GM12878 (cell line): ENCODE measurements at regions not wholly inside any gene's neighbourhood (a gene's known extent, or its start where the extent isn't known, plus 50 kb on each side); places are given as distances from the start of the nearest gene placed in this dataset.

ENCODE experiments used
- ATAC-seq: fragments of 200-7000 bp; cut with Tn5 transposase; 3 replicates; pipeline ENCODE4 v1.9.1; 2020; ENCODE audit warnings: mild to moderate bottlenecking, moderate library complexity
- BruUV-seq: library from RNA; stranded (reverse); fragments of 400-500 nt; replicated peaks from 2 replicates; lab custom pipeline; 2021; lab: Mats Ljungman, UMichigan
- CTCF ChIA-PET: fragments of 300-600 bp; sonication (Branson Sonifier 250); formaldehyde crosslinking; extraction: SDS; loops from one replicate; lab custom pipeline; 2021; ENCODE audit warnings: inconsistent platforms; lab: Yijun Ruan, JAX
- POLR2A ChIA-PET: fragments of 350-600 bp; formaldehyde crosslinking; extraction: SDS; loops from one replicate; lab custom pipeline; 2021; ENCODE audit warnings: inconsistent platforms; lab: Charles Lee
- RAD21 ChIA-PET: fragments of 300-600 bp; sonication (Branson Sonifier 250); formaldehyde crosslinking; loops from one replicate; lab custom pipeline; 2023; ENCODE audit warnings: antibody characterized with exemption; ENCODE audit not compliant: unreplicated experiment; lab: Charles Lee
- SMC1A ChIA-PET: fragments of 300-600 bp; sonication (Branson Sonifier 250); formaldehyde crosslinking; loops from one replicate; lab custom pipeline; 2023; ENCODE audit not compliant: unreplicated experiment, uncharacterized antibody; lab: Charles Lee
- DNase-seq: peaks from one replicate; pipeline ENCODE4 v3.0.0-alpha.2; 2011; ENCODE audit warnings: low read depth, low spot score
- FAIRE-seq: peaks from 3 replicates; lab custom pipeline; 2011; peaks lifted over from hg19 to GRCh38; lab: Jason Lieb, UNC
- H2AFZ ChIP-seq: 2 replicates; pipeline ENCODE4 v1.6.0; 2011; ENCODE audit warnings: low read depth, low read length, control low read depth; ENCODE audit not compliant: control insufficient read depth
- H3K27ac ChIP-seq: 2 replicates; pipeline ENCODE4 v1.5.1; 2011; ENCODE audit warnings: control low read depth; ENCODE audit not compliant: control insufficient read depth, insufficient read depth
- H3K27me3 ChIP-seq, 2 experiments: replicated peaks in 1 of 2; 2 replicates each; pipeline versions ENCODE4 v1.6.0 to v1.6.1; 2011; ENCODE audit warnings: low read length in 1 of 2; ENCODE audit not compliant: control insufficient read depth in 2 of 2, insufficient read depth in 2 of 2
- H3K36me3 ChIP-seq, 2 experiments: 2 replicates each; pipeline ENCODE4 v1.5.1; 2011; ENCODE audit warnings: low read length in 1 of 2; ENCODE audit not compliant: control insufficient read depth in 2 of 2, insufficient read depth in 2 of 2
- H3K4me1 ChIP-seq: 2 replicates; pipeline ENCODE4 v1.6.1; 2011; ENCODE audit warnings: mild to moderate bottlenecking, low read length, moderate library complexity, mixed read lengths; ENCODE audit not compliant: control insufficient read depth, insufficient read depth
- H3K4me2 ChIP-seq: 2 replicates; pipeline ENCODE4 v1.6.0; 2011; ENCODE audit warnings: control low read depth; ENCODE audit not compliant: control insufficient read depth, insufficient read depth
- H3K4me3 ChIP-seq: fragments of 200-600 bp; sonication (generic); 2 replicates; pipeline ENCODE4 v1.5.1; 2016
- H3K79me2 ChIP-seq: 2 replicates; pipeline ENCODE4 v1.6.0; 2011; ENCODE audit warnings: low read length; ENCODE audit not compliant: control insufficient read depth, insufficient read depth
- H3K9ac ChIP-seq: 2 replicates; pipeline ENCODE4 v1.8.0; 2011; ENCODE audit warnings: low read length, control low read depth, mixed read lengths; ENCODE audit not compliant: control insufficient read depth, insufficient read depth
- H3K9me3 ChIP-seq: replicated peaks from 3 replicates; pipeline ENCODE4 v1.5.1; 2011; ENCODE audit warnings: mild to moderate bottlenecking, low read length; ENCODE audit not compliant: control insufficient read depth, insufficient read depth
- H4K20me1 ChIP-seq: 2 replicates; pipeline ENCODE4 v1.6.0; 2011; ENCODE audit not compliant: control insufficient read depth, insufficient read depth
- CEBPB ChIP-seq, 2 experiments: fragments of 150-350 bp in 1 of 2; IDR thresholded peaks; 2 replicates each; pipeline ENCODE4 v1.6.1; 2012 to 2014; ENCODE audit warnings: low read depth in 2 of 2, low read length in 2 of 2, borderline replicate concordance in 1 of 2, inconsistent platforms in 1 of 2
- EED ChIP-seq: sonication (generic); IDR thresholded peaks from 2 replicates; pipeline ENCODE4 v1.6.1; 2016; ENCODE audit warnings: antibody characterized with exemption, low read depth
- ESRRA ChIP-seq: IDR thresholded peaks from 2 replicates; pipeline ENCODE4 v1.6.1; 2012; ENCODE audit warnings: mild to moderate bottlenecking, low read length, improper control_type of control experiment
- IRF4 ChIP-seq: IDR thresholded peaks from 2 replicates; pipeline ENCODE4 v1.6.1; 2011; ENCODE audit warnings: low read depth, low read length
- KAT2A ChIP-seq: conservative IDR thresholded peaks from 2 replicates; pipeline ENCODE4 v1.6.1; 2011; ENCODE audit warnings: low read depth, low read length; ENCODE audit not compliant: control insufficient read depth
- KLF5 ChIP-seq: fragments of 450-650 bp; IDR thresholded peaks from 2 replicates; pipeline ENCODE4 v1.6.1; 2014; ENCODE audit warnings: mild to moderate bottlenecking; ENCODE audit not compliant: partially characterized antibody
- MEF2B ChIP-seq: fragments of 450-650 bp; IDR thresholded peaks from 2 replicates; pipeline ENCODE4 v1.6.1; 2018; ENCODE audit warnings: mild to moderate bottlenecking, moderate library complexity; ENCODE audit not compliant: partially characterized antibody, poor library complexity, severe bottlenecking
- MXI1 ChIP-seq: fragments of 150-350 bp; IDR thresholded peaks from 2 replicates; pipeline ENCODE4 v1.6.1; 2011; ENCODE audit warnings: low read depth, mild to moderate bottlenecking, inconsistent platforms, low read length, improper control_type of control experiment
- NR2F1 ChIP-seq: fragments of 450-650 bp; conservative IDR thresholded peaks from 2 replicates; pipeline ENCODE4 v1.6.1; 2017; ENCODE audit warnings: mild to moderate bottlenecking
- RELA ChIP-seq: fragments of 450-650 bp; IDR thresholded peaks from 2 replicates; pipeline ENCODE4 v1.8.0; 2014; ENCODE audit warnings: borderline replicate concordance; ENCODE audit not compliant: partially characterized antibody
- REST ChIP-seq: IDR thresholded peaks from 2 replicates; pipeline ENCODE4 v1.6.1; 2012; ENCODE audit warnings: mild to moderate bottlenecking, low read depth, low read length
- SMAD5 ChIP-seq: IDR thresholded peaks from 2 replicates; pipeline ENCODE4 v1.6.1; 2016; ENCODE audit warnings: antibody characterized with exemption, low read depth
- WGBS: methylation state at CpG from one replicate; pipeline ENCODE4 v1.1.6; 2016; ENCODE audit warnings: low lambda C conversion rate; ENCODE audit not compliant: insufficient replicate concordance, insufficient coverage; ENCODE audit errors: missing lambda C conversion rate; 5-methylcytosine and 5-hydroxymethylcytosine counted together
- in situ Hi-C: fragments of 300-500 bp; cut with MboI; formaldehyde crosslinking; loops from 9 replicates; pipeline ENCODE4 v1.14.3; 2018; ENCODE audit warnings: mixed read lengths
- intact Hi-C: fragments of 100-400 bp; cut with micrococcal nuclease; formaldehyde crosslinking; loops from one replicate; pipeline ENCODE4 v1.14.2; 2022; ENCODE audit not compliant: unreplicated experiment
- TF ChIP-seq, protein P1 (sequence below): fragments of 450-650 bp; conservative IDR thresholded peaks from 2 replicates; pipeline ENCODE4 v1.6.1; 2017; ENCODE audit warnings: mild to moderate bottlenecking, moderate library complexity
- TF ChIP-seq, protein P2 (sequence below): fragments of 450-650 bp; IDR thresholded peaks from 2 replicates; pipeline ENCODE4 v1.6.1; 2016; ENCODE audit warnings: mild to moderate bottlenecking, moderate library complexity, borderline replicate concordance

GRCh38 chr6:84434550-84434949 lies 207.1 kb upstream of the CEP162 start:
- SMC1A ChIA-PET, result interaction anchor here (0.6 to 3.2 kb wide), 8 partner anchors 8 to 319 kb away, joined by 3 to 17 read pairs (median 3); no protein-coding TSS in a partner anchor

More at GRCh38 chr6:84434550-84434949, 207.1 kb upstream of the CEP162 start:
- in situ Hi-C loops, result no loop called here
- Histone ChIP-seq H3K4me2 (no peak overlapping the region), H3K9me3 (no peaks in the 10 kb centered on the region), H3K27me3 (no peaks in the 10 kb centered on the region), H3K4me3 (no peak overlapping the region), H3K36me3 (no peaks in the 10 kb centered on the region), H3K79me2 (no peaks in the 10 kb centered on the region), H2AFZ (no peak overlapping the region), H3K4me1 (no peaks in the 10 kb centered on the region), H3K9ac (no peak overlapping the region), H3K27ac (no peak overlapping the region), H4K20me1 (no peaks in the 10 kb centered on the region)
- no peak for FAIRE-seq
- ChIA-PET RAD21 (interaction anchor here (1.3 kb wide), 1 partner anchor 12 kb away, joined by 6 read pairs; no protein-coding TSS in a partner anchor), POLR2A (interaction anchor here (0.6 kb wide), 1 partner anchor 109 kb away, joined by 3 read pairs; no protein-coding TSS in a partner anchor), CTCF (interaction anchor here (1.1 to 1.9 kb wide), 3 partner anchors 9 to 12 kb away, joined by 5 to 13 read pairs (median 6); no protein-coding TSS in a partner anchor)
- intact Hi-C loops, result no loop called here
- DNase-seq, result no peak
- BruUV-seq, result no TSS peak
- ATAC-seq, result no peak
- WGBS, result 21% methylated on average over 4 of the region's 4 CpGs
- TF ChIP-seq CEBPB (IDR thresholded peaks at IDR 0.05; ENCODE audit: borderline replicate concordance in 1 of 2, low read depth in 2 of 2, low read length in 2 of 2), result no peak
- no peak for TF ChIP-seq KAT2A
- no peak for TF ChIP-seq KLF5
- no peak for TF ChIP-seq RELA
- no peak for TF ChIP-seq MEF2B
- TF ChIP-seq NR2F1, result no peak
- TF ChIP-seq EED, result no peak
- TF ChIP-seq ESRRA, result no peak
- TF ChIP-seq REST, result no peak
- TF ChIP-seq, protein P1, sequence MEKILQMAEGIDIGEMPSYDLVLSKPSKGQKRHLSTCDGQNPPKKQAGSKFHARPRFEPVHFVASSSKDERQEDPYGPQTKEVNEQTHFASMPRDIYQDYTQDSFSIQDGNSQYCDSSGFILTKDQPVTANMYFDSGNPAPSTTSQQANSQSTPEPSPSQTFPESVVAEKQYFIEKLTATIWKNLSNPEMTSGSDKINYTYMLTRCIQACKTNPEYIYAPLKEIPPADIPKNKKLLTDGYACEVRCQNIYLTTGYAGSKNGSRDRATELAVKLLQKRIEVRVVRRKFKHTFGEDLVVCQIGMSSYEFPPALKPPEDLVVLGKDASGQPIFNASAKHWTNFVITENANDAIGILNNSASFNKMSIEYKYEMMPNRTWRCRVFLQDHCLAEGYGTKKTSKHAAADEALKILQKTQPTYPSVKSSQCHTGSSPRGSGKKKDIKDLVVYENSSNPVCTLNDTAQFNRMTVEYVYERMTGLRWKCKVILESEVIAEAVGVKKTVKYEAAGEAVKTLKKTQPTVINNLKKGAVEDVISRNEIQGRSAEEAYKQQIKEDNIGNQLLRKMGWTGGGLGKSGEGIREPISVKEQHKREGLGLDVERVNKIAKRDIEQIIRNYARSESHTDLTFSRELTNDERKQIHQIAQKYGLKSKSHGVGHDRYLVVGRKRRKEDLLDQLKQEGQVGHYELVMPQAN, result no peak
- no peak for TF ChIP-seq MXI1
- TF ChIP-seq, protein P2, sequence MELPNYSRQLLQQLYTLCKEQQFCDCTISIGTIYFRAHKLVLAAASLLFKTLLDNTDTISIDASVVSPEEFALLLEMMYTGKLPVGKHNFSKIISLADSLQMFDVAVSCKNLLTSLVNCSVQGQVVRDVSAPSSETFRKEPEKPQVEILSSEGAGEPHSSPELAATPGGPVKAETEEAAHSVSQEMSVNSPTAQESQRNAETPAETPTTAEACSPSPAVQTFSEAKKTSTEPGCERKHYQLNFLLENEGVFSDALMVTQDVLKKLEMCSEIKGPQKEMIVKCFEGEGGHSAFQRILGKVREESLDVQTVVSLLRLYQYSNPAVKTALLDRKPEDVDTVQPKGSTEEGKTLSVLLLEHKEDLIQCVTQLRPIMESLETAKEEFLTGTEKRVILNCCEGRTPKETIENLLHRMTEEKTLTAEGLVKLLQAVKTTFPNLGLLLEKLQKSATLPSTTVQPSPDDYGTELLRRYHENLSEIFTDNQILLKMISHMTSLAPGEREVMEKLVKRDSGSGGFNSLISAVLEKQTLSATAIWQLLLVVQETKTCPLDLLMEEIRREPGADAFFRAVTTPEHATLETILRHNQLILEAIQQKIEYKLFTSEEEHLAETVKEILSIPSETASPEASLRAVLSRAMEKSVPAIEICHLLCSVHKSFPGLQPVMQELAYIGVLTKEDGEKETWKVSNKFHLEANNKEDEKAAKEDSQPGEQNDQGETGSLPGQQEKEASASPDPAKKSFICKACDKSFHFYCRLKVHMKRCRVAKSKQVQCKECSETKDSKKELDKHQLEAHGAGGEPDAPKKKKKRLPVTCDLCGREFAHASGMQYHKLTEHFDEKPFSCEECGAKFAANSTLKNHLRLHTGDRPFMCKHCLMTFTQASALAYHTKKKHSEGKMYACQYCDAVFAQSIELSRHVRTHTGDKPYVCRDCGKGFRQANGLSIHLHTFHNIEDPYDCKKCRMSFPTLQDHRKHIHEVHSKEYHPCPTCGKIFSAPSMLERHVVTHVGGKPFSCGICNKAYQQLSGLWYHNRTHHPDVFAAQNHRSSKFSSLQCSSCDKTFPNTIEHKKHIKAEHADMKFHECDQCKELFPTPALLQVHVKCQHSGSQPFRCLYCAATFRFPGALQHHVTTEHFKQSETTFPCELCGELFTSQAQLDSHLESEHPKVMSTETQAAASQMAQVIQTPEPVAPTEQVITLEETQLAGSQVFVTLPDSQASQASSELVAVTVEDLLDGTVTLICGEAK, result no peak
- TF ChIP-seq IRF4, result no peak
- no peak for TF ChIP-seq SMAD5
